K562 (cell line): ENCODE measurements at regions not wholly inside any gene's neighbourhood (a gene's known extent, or its start where the extent isn't known, plus 50 kb on each side); places are given as distances from the start of the nearest gene placed in this dataset.

Experiments used
- ATAC-seq: fragments of 200-7000 bp; cut with Tn5 transposase; 3 replicates; pipeline ENCODE4 v1.9.1; 2020; ENCODE audit warnings: moderate library complexity
- BruUV-seq: library from RNA; stranded (reverse); fragments of 400-500 nt; replicated peaks from 2 replicates; lab custom pipeline; 2021; lab: Mats Ljungman, UMichigan
- CTCF ChIA-PET: fragments of 300-600 bp; formaldehyde crosslinking; extraction: SDS; loops from one replicate; lab custom pipeline; 2021; ENCODE audit warnings: low intra/inter-chr PET ratio; lab: Yijun Ruan, JAX
- POLR2A ChIA-PET: fragments of 300-600, 350-650 bp; sonication (Branson Sonifier 250); formaldehyde crosslinking; extraction: SDS; loops from one replicate; lab custom pipeline; 2021; ENCODE audit warnings: antibody characterized with exemption, inconsistent platforms; lab: Yijun Ruan, JAX
- DNase-seq, 4 experiments: peaks; one replicate each; pipeline versions ENCODE4 v3.0.0 to v3.0.0-alpha.2; 2011 to 2018; ENCODE audit warnings: low spot score in 3 of 4, mixed read lengths in 3 of 4; ENCODE audit errors: extremely low read depth in 1 of 4
- FAIRE-seq: peaks from 2 replicates; lab custom pipeline; 2011; peaks lifted over from hg19 to GRCh38; lab: Jason Lieb, UNC
- H2AFZ ChIP-seq: 2 replicates; pipeline ENCODE4 v1.6.0; 2011; ENCODE audit warnings: low read depth, low read length, control low read depth, inconsistent platforms
- H3K27ac ChIP-seq: fragments of 200-600 bp; 3 replicates; pipeline ENCODE4 v1.8.0; 2011; ENCODE audit warnings: low read depth, mild to moderate bottlenecking, control low read depth, inconsistent platforms, low read length, moderate library complexity, mixed read lengths; ENCODE audit errors: extremely low read depth
- H3K27me3 ChIP-seq, 2 experiments: fragments of 300-600 bp in 1 of 2; 2 replicates in 1 of 2; 3 replicates in 1 of 2; pipeline versions ENCODE4 v1.6.0 to v1.8.0; 2011; ENCODE audit warnings: inconsistent platforms in 2 of 2, low read length in 2 of 2, mild to moderate bottlenecking in 1 of 2, mixed read lengths in 1 of 2, moderate library complexity in 1 of 2; ENCODE audit not compliant: control insufficient read depth in 2 of 2, insufficient read depth in 2 of 2
- H3K36me3 ChIP-seq: fragments of 300-600 bp; 3 replicates; pipeline ENCODE4 v1.8.0; 2011; ENCODE audit warnings: mild to moderate bottlenecking, low read length, inconsistent platforms; ENCODE audit not compliant: control insufficient read depth, insufficient read depth
- H3K4me1 ChIP-seq, 2 experiments: fragments of 200-600 bp in 1 of 2; replicated peaks in 1 of 2; 2 replicates in 1 of 2; 3 replicates in 1 of 2; pipeline versions ENCODE4 v1.5.1 to v1.8.0; 2011; ENCODE audit warnings: inconsistent platforms in 2 of 2, low read length in 2 of 2, mild to moderate bottlenecking in 1 of 2, mixed read lengths in 1 of 2, moderate library complexity in 1 of 2; ENCODE audit not compliant: control insufficient read depth in 2 of 2, insufficient read depth in 2 of 2
- H3K4me2 ChIP-seq: 2 replicates; pipeline ENCODE4 v1.6.1; 2011; ENCODE audit warnings: low read length, control low read depth, inconsistent platforms, mixed read lengths; ENCODE audit not compliant: insufficient read depth
- H3K4me3 ChIP-seq: fragments of 200-600 bp; sonication (generic), shearing (Covaris generic); 2 replicates; pipeline ENCODE4 v1.5.1; 2016; ENCODE audit warnings: control low read depth, inconsistent platforms
- H3K79me2 ChIP-seq: fragments of 200-600 bp; 3 replicates; pipeline ENCODE4 v1.8.0; 2011; ENCODE audit warnings: low read length, inconsistent platforms; ENCODE audit not compliant: control insufficient read depth, insufficient read depth
- H3K9ac ChIP-seq, 2 experiments: 2 replicates each; pipeline versions ENCODE4 v1.6.0 to v1.6.1; 2011; ENCODE audit warnings: low read depth in 2 of 2, low read length in 2 of 2, control low read depth in 1 of 2, inconsistent platforms in 1 of 2, mild to moderate bottlenecking in 1 of 2, mixed read lengths in 1 of 2; ENCODE audit not compliant: insufficient read depth in 1 of 2
- H3K9me1 ChIP-seq: one replicate; pipeline ENCODE4 v1.6.0; 2011; ENCODE audit warnings: inconsistent platforms, mild to moderate bottlenecking, low read length, moderate library complexity; ENCODE audit not compliant: control insufficient read depth, insufficient read depth
- H3K9me3 ChIP-seq: replicated peaks from 2 replicates; pipeline ENCODE4 v1.5.1; 2011; ENCODE audit warnings: low read depth, low read length, inconsistent platforms; ENCODE audit not compliant: control insufficient read depth, insufficient read depth
- H4K20me1 ChIP-seq: replicated peaks from 2 replicates; pipeline ENCODE4 v1.6.1; 2011; ENCODE audit warnings: low read length, inconsistent platforms, mixed read lengths; ENCODE audit not compliant: control insufficient read depth, insufficient read depth
- ARNT ChIP-seq, 2 experiments: fragments of 450-650 bp; IDR thresholded peaks; 2 replicates each; pipeline ENCODE4 v1.6.1; 2016; ENCODE audit warnings: mild to moderate bottlenecking in 1 of 2
- ELF4 ChIP-seq: fragments of 450-650 bp; formaldehyde crosslinking; IDR thresholded peaks from 2 replicates; pipeline ENCODE4 v1.4.0; 2022; ENCODE audit warnings: missing genetic modification characterization
- HMGN3 ChIP-seq: IDR thresholded peaks from 2 replicates; pipeline ENCODE4 v1.6.1; 2011; ENCODE audit warnings: borderline replicate concordance, low read depth, mild to moderate bottlenecking, mixed read lengths, low read length; ENCODE audit not compliant: insufficient read length; ENCODE audit errors: extremely low read depth
- KLF1 ChIP-seq: fragments of 450-650 bp; IDR thresholded peaks from 2 replicates; pipeline ENCODE4 v1.6.1; 2016; ENCODE audit warnings: missing genetic modification characterization, missing compliant biosample characterization
- MAFK ChIP-seq: IDR thresholded peaks from 2 replicates; pipeline ENCODE4 v1.6.1; 2011; ENCODE audit warnings: low read length, improper control_type of control experiment
- MED1 ChIP-seq: sonication (generic); formaldehyde crosslinking; IDR thresholded peaks from 2 replicates; pipeline ENCODE4 v1.8.1; 2023; ENCODE audit warnings: missing genetic modification reagents, borderline replicate concordance
- PHB2 ChIP-seq: fragments of 450-650 bp; IDR thresholded peaks from 2 replicates; pipeline ENCODE4 v1.6.1; 2017; ENCODE audit warnings: low read depth
- POLR2B ChIP-seq: fragments of 450-650 bp; IDR thresholded peaks from 2 replicates; pipeline ENCODE4 v1.6.1; 2018; ENCODE audit warnings: low read depth; ENCODE audit not compliant: partially characterized antibody
- STAT5B ChIP-seq: fragments of 250-450 bp; sonication (Bioruptor Pico); IDR thresholded peaks from 2 replicates; pipeline ENCODE4 v1.8.0; 2021; ENCODE audit warnings: mild to moderate bottlenecking, inconsistent platforms
- ZNF311 ChIP-seq: fragments of 250-450 bp; sonication (Bioruptor Pico); IDR thresholded peaks from 2 replicates; pipeline ENCODE4 v1.4.0; 2020; ENCODE audit warnings: mild to moderate bottlenecking, moderate library complexity
- ZNF57 ChIP-seq: fragments of 450-650 bp; formaldehyde crosslinking; IDR thresholded peaks from 2 replicates; pipeline ENCODE4 v1.4.0; 2020; ENCODE audit warnings: mild to moderate bottlenecking, moderate library complexity
- WGBS: fragments of 100-300 bp; shearing (Covaris generic); methylation state at CpG from one replicate; pipeline ENCODE4 v1.1.6; 2016; ENCODE audit warnings: low coverage, mixed read lengths; ENCODE audit not compliant: insufficient coverage; ENCODE audit errors: missing lambda C conversion rate; 5-methylcytosine and 5-hydroxymethylcytosine counted together
- in situ Hi-C: fragments of 300-500 bp; cut with MboI; formaldehyde crosslinking; loops from 4 replicates; pipeline ENCODE4 v1.15.0; 2018; ENCODE audit warnings: inconsistent platforms, mixed read lengths
- intact Hi-C: fragments of 100-400 bp; cut with micrococcal nuclease; formaldehyde crosslinking; loops from 2 replicates; pipeline ENCODE4 v1.14.2; 2022
- TF ChIP-seq, protein P1 (sequence below): sonication (generic); formaldehyde crosslinking; IDR thresholded peaks from 2 replicates; pipeline ENCODE4 v1.4.0; 2020; ENCODE audit warnings: mild to moderate bottlenecking, missing genetic modification reagents
- TF ChIP-seq, protein P2 (sequence below): fragments of 250-450 bp; sonication (Bioruptor Pico); IDR thresholded peaks from 2 replicates; pipeline ENCODE4 v1.4.0; 2020; ENCODE audit warnings: borderline replicate concordance

- Histone ChIP-seq H3K27ac (no peak overlapping the region), H3K27me3 (no peaks in the 10 kb centered on the region), H3K36me3 (no peaks in the 10 kb centered on the region), H3K9me1 (no peaks in the 10 kb centered on the region), H3K4me1 (no peaks in the 10 kb centered on the region), H3K9me3 (no peaks in the 10 kb centered on the region), H3K4me3 (no peak overlapping the region), H2AFZ (no peak overlapping the region), H3K9ac (no peak overlapping the region), H3K79me2 (no peaks in the 10 kb centered on the region), H4K20me1 (no peaks in the 10 kb centered on the region), H3K4me2 (no peak overlapping the region)
- CTCF ChIA-PET = no interaction called here
- 0% methylated on average over 4 of the region's 4 CpGs for WGBS
- DNase-seq (no peak), ATAC-seq (no peak), FAIRE-seq (no peak)
- intact Hi-C loops (no loop called here), in situ Hi-C loops (no loop called here)
- BruUV-seq = no TSS peak
- POLR2A ChIA-PET = no interaction called here
- no peak for TF ChIP-seq ZNF57 (CRISPR knock-in tag)
- no peak for TF ChIP-seq PHB2
Observed at GRCh38 chr10:109029870-109030269, 893.4 kb downstream of the XPNPEP1 start.

GRCh38 chr10:109027534-109028185 is 895.7 kb downstream of the XPNPEP1 start:
- no peak overlapping the region for H2AFZ ChIP-seq
- H3K4me2 ChIP-seq = no peak overlapping the region
- no peak overlapping the region for H3K27ac ChIP-seq
- ChIA-PET CTCF (no interaction called here), POLR2A (no interaction called here)
- H3K9ac ChIP-seq = no peak overlapping the region
- H4K20me1 ChIP-seq = no peaks in the 10 kb centered on the region
- H3K4me3 ChIP-seq = no peak overlapping the region
- no peaks in the 10 kb centered on the region for H3K27me3 ChIP-seq
- no peak for ATAC-seq
- no peaks in the 10 kb centered on the region for H3K9me1 ChIP-seq
- no TSS peak for BruUV-seq
- no peaks in the 10 kb centered on the region for H3K9me3 ChIP-seq
- DNase-seq = no peak
- in situ Hi-C loops (no loop called here), intact Hi-C loops (no loop called here)
- FAIRE-seq = no peak
- H3K36me3 ChIP-seq = no peaks in the 10 kb centered on the region
- WGBS = 0% methylated on average over 1 of the region's 1 CpG
- no peaks in the 10 kb centered on the region for H3K4me1 ChIP-seq
- no peaks in the 10 kb centered on the region for H3K79me2 ChIP-seq
- no peak for TF ChIP-seq STAT5B (CRISPR knock-in tag)
- no peak for TF ChIP-seq HMGN3
- TF ChIP-seq, protein P1, sequence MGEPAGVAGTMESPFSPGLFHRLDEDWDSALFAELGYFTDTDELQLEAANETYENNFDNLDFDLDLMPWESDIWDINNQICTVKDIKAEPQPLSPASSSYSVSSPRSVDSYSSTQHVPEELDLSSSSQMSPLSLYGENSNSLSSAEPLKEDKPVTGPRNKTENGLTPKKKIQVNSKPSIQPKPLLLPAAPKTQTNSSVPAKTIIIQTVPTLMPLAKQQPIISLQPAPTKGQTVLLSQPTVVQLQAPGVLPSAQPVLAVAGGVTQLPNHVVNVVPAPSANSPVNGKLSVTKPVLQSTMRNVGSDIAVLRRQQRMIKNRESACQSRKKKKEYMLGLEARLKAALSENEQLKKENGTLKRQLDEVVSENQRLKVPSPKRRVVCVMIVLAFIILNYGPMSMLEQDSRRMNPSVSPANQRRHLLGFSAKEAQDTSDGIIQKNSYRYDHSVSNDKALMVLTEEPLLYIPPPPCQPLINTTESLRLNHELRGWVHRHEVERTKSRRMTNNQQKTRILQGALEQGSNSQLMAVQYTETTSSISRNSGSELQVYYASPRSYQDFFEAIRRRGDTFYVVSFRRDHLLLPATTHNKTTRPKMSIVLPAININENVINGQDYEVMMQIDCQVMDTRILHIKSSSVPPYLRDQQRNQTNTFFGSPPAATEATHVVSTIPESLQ (CRISPR knock-in tag) = no peak
- no peak for TF ChIP-seq ZNF311 (CRISPR knock-in tag)
- TF ChIP-seq ELF4 = no peak
- TF ChIP-seq KLF1 (tag) = no peak
- no peak for TF ChIP-seq ARNT (IDR thresholded peaks at IDR 0.05)
- TF ChIP-seq MED1 (CRISPR knock-in tag) = no peak
- TF ChIP-seq, protein P2, sequence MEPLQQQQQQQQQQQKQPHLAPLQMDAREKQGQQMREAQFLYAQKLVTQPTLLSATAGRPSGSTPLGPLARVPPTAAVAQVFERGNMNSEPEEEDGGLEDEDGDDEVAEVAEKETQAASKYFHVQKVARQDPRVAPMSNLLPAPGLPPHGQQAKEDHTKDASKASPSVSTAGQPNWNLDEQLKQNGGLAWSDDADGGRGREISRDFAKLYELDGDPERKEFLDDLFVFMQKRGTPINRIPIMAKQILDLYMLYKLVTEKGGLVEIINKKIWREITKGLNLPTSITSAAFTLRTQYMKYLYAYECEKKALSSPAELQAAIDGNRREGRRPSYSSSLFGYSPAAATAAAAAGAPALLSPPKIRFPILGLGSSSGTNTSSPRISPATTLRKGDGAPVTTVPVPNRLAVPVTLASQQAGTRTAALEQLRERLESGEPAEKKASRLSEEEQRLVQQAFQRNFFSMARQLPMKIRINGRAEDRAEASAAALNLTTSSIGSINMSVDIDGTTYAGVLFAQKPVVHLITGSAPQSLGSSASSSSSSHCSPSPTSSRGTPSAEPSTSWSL (CRISPR knock-in tag) = no peak
- TF ChIP-seq MAFK = no peak
- no peak for TF ChIP-seq POLR2B
